ENCODE measurements at regions not wholly inside any gene's neighbourhood (a gene's known extent, or its start where the extent isn't known, plus 50 kb on each side); places are given as distances from the start of the nearest gene placed in this dataset.

DNA sequence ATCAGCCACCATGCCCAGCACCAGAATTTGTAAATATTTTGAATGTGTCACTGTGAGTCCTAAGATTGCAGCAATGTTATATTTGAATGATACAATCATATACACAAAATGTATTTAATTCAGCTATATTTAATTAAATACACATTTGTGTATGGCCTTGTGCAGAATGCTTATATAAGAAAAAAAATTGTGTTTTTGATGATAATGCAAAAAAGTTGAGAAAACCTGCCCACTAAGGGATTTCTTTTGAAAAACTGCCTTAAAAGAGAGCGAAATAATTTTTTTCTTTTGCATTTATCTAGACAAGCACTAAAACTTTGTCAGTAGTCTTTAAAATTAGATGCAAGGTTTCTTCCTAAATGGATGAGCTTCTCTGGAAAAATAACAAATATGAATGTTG lies 68.1 kb upstream of the OTUD4 start:
- Histone ChIP-seq H3K4me1 (no peaks in the 10 kb centered on the region), H3K36me3 (no peaks in the 10 kb centered on the region), H3K27me3 (no peaks in the 10 kb centered on the region), H3K9me3 (no peaks in the 10 kb centered on the region), H3K4me3 (no peak overlapping the region), H3K27ac (no peak overlapping the region)
- no peak for TF ChIP-seq POLR2A (IDR thresholded peaks at IDR 0.05)
- TF ChIP-seq, protein P1, sequence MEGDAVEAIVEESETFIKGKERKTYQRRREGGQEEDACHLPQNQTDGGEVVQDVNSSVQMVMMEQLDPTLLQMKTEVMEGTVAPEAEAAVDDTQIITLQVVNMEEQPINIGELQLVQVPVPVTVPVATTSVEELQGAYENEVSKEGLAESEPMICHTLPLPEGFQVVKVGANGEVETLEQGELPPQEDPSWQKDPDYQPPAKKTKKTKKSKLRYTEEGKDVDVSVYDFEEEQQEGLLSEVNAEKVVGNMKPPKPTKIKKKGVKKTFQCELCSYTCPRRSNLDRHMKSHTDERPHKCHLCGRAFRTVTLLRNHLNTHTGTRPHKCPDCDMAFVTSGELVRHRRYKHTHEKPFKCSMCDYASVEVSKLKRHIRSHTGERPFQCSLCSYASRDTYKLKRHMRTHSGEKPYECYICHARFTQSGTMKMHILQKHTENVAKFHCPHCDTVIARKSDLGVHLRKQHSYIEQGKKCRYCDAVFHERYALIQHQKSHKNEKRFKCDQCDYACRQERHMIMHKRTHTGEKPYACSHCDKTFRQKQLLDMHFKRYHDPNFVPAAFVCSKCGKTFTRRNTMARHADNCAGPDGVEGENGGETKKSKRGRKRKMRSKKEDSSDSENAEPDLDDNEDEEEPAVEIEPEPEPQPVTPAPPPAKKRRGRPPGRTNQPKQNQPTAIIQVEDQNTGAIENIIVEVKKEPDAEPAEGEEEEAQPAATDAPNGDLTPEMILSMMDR (IDR thresholded peaks at IDR 0.05) = no peak
- no peak for DNase-seq
- intact Hi-C loops (cut with DNase I; ENCODE audit: low total_unique reads) = no loop called here

DNA sequence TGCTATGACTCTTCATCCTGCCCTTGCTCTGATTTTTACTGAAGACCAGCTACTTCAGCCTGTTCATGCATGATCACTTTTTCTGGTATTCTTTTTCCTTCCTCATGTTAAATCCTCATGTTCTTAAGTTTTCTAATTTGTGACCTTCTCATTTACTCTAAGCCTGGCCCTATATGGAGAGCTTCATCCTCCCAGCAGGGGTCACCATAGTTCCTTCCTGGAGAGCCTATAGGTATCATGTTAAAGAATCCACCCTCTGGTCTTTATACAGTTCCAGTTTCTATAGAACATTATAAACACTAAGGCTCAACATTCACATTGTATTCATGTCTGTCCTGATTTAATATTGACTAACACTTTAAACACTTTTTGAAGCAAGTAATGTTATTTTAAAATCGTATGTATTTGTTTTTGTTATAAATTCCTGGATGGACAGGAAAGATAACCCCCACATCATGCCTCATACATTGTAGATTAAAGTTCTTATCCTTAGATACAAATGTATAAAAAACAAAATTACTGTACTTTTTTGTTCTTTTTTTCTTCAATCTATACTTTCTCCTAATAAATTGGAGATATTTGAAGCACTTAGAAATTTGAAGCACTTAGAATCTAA lies 53.8 kb upstream of the OTUD4 start:
- no peak overlapping the region for H3K4me3 ChIP-seq
- TF ChIP-seq POLR2A (IDR thresholded peaks at IDR 0.05) = no peak
- TF ChIP-seq, protein P1 (IDR thresholded peaks at IDR 0.05) = peak; percentile 42 to 64 (median 54)
- no peaks in the 10 kb centered on the region for H3K9me3 ChIP-seq
- intact Hi-C loops (cut with DNase I; ENCODE audit: low total_unique reads) = no loop called here
- no peak for DNase-seq
- H3K27ac ChIP-seq = no peak overlapping the region
- H3K36me3 ChIP-seq = no peaks in the 10 kb centered on the region
- no peaks in the 10 kb centered on the region for H3K4me1 ChIP-seq
- no peaks in the 10 kb centered on the region for H3K27me3 ChIP-seq

DNA sequence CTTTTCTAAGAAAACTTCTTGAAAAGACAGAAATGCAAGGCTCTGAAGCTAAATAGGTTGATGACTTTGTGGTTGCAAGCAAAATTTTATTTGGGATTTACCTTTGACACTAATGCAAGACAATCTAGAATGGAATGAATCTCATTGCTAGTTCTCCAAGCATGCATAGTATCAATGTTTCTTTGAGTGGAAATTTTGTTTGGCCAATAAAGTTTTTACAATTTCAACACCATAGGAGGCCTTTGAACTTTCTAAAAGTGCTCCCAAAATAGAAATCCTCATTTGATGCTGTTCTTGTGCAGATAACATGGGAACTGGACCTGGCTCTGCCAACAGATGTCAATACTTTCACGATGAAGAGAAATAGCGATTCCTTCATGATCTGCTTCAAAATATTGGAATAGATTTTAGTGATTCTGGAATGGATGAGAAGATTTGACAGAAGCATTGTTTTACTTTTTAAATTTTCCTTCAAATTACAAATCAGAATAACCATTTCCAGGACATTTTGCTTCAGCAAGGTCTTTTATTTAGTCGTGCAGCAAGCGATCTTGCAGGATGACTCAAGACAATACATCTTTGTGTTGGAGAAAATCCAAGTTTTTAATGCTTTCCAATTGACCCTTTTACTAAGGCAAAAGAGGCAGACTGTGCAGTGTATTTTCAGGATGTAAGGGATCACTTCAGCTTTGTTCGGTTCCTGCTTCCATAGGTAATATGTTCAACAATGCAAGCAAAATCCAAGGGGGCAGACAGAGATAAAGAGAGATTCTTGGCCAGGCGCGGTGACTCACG lies 51.7 kb upstream of the OTUD4 start:
- no peaks in the 10 kb centered on the region for H3K36me3 ChIP-seq
- no peaks in the 10 kb centered on the region for H3K27me3 ChIP-seq
- H3K27ac ChIP-seq = no peak overlapping the region
- H3K4me3 ChIP-seq = no peak overlapping the region
- DNase-seq = no peak
- H3K9me3 ChIP-seq = no peaks in the 10 kb centered on the region
- TF ChIP-seq POLR2A (IDR thresholded peaks at IDR 0.05) = no peak
- TF ChIP-seq, protein P1 (IDR thresholded peaks at IDR 0.05) = no peak
- H3K4me1 ChIP-seq = no peaks in the 10 kb centered on the region
- intact Hi-C loops (cut with DNase I; ENCODE audit: low total_unique reads) = no loop called here

DNA sequence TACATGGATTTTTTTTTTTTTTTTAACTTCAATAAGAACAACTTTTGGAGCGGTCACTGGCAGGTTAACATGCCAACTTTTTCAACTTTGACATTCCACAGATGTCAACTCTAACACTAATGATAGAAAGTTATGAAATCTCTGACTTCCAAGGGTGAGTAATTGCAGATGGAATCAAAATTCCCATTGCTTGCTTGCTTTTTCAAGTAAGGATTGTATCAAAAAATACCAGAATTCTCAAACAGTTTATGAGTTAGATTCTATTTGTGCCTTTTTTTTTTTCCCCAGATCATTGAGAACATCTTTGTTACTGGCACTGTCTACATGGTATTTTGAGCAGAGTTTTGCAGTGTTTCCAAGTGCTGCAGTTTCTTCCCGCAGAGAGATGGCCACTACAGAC lies 50.3 kb upstream of the OTUD4 start:
- no peaks in the 10 kb centered on the region for H3K4me1 ChIP-seq
- no peaks in the 10 kb centered on the region for H3K27me3 ChIP-seq
- no peak for DNase-seq
- no peak overlapping the region for H3K4me3 ChIP-seq
- no peak overlapping the region for H3K27ac ChIP-seq
- no peak for TF ChIP-seq POLR2A (IDR thresholded peaks at IDR 0.05)
- TF ChIP-seq, protein P1 (IDR thresholded peaks at IDR 0.05) = no peak
- no peaks in the 10 kb centered on the region for H3K36me3 ChIP-seq
- intact Hi-C loops (cut with DNase I; ENCODE audit: low total_unique reads) = no loop called here
- H3K9me3 ChIP-seq = no peaks in the 10 kb centered on the region
